ENCODE measurements at regions not wholly inside any gene's neighbourhood (a gene's known extent, or its start where the extent isn't known, plus 50 kb on each side); places are given as distances from the start of the nearest gene placed in this dataset.

DNA sequence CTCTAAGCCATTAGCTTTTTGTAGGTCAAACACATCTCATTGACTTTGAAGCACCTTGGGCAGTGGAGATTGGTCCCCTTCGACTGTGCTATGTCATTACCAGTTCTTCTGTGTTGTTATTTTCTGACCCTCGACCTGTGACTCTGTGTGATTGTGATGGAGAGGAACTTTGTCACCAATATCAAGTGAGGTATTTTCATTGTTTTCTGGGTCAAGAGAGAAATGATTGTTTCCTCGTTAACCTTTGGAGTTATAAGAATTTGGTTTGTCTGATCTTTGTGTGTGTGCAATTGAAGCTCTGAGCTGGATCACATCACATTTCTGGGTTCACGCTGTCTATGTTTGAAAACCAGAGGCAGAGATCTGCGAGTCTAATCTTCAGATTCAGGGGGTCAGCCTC lies 432.2 kb upstream of the KLF6 start:
- WGBS, 2 donors = 60 to 67% methylated on average over 5 of the region's 5 CpGs
- intact Hi-C loops (cut with DNase I) = no loop called here
- TF ChIP-seq, protein P1, sequence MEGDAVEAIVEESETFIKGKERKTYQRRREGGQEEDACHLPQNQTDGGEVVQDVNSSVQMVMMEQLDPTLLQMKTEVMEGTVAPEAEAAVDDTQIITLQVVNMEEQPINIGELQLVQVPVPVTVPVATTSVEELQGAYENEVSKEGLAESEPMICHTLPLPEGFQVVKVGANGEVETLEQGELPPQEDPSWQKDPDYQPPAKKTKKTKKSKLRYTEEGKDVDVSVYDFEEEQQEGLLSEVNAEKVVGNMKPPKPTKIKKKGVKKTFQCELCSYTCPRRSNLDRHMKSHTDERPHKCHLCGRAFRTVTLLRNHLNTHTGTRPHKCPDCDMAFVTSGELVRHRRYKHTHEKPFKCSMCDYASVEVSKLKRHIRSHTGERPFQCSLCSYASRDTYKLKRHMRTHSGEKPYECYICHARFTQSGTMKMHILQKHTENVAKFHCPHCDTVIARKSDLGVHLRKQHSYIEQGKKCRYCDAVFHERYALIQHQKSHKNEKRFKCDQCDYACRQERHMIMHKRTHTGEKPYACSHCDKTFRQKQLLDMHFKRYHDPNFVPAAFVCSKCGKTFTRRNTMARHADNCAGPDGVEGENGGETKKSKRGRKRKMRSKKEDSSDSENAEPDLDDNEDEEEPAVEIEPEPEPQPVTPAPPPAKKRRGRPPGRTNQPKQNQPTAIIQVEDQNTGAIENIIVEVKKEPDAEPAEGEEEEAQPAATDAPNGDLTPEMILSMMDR (IDR thresholded peaks at IDR 0.05) = no peak
- no peak for TF ChIP-seq POLR2A (IDR thresholded peaks at IDR 0.05)

DNA sequence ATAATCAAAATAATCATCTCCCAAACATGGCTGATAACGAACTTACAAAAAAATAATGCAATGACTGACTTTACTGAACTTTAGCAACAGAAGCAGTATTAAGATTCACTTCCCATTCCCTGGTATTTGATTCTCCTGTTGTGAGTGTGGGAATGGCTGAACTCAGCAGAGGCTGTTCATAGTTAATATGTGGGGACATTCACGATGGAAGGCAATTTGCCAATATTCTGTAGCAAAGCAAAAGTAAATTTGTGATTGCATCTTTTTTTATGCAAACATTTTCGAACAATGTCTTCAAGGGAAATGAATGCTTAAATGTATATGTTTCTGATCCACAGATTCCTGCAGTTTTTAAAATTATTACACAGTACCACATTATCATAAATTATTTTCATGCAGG lies 431.7 kb upstream of the KLF6 start:
- WGBS, 2 donors = 70 to 73% methylated on average over 3 of the region's 3 CpGs
- H3K4me3 ChIP-seq (replicated peaks in 1 of 3) = no peak overlapping the region
- no peak for DNase-seq
- no peaks in the 10 kb centered on the region for H3K9me3 ChIP-seq
- TF ChIP-seq, protein P1 (IDR thresholded peaks at IDR 0.05) = no peak
- TF ChIP-seq POLR2A (IDR thresholded peaks at IDR 0.05) = no peak
- H3K4me1 ChIP-seq = no peaks in the 10 kb centered on the region
- no peak overlapping the region for H3K27ac ChIP-seq
- intact Hi-C loops (cut with DNase I) = no loop called here
- H3K36me3 ChIP-seq = no peaks in the 10 kb centered on the region
- no peaks in the 10 kb centered on the region for H3K27me3 ChIP-seq

More for the DNA sequence above, 432.2 kb upstream of the KLF6 start:
- Histone ChIP-seq H3K4me1 (no peaks in the 10 kb centered on the region), H3K27ac (no peak overlapping the region), H3K36me3 (no peaks in the 10 kb centered on the region), H3K27me3 (no peaks in the 10 kb centered on the region), H3K9me3 (no peaks in the 10 kb centered on the region), H3K4me3 (replicated peaks in 1 of 3) (no peak overlapping the region)
- no peak for DNase-seq

DNA sequence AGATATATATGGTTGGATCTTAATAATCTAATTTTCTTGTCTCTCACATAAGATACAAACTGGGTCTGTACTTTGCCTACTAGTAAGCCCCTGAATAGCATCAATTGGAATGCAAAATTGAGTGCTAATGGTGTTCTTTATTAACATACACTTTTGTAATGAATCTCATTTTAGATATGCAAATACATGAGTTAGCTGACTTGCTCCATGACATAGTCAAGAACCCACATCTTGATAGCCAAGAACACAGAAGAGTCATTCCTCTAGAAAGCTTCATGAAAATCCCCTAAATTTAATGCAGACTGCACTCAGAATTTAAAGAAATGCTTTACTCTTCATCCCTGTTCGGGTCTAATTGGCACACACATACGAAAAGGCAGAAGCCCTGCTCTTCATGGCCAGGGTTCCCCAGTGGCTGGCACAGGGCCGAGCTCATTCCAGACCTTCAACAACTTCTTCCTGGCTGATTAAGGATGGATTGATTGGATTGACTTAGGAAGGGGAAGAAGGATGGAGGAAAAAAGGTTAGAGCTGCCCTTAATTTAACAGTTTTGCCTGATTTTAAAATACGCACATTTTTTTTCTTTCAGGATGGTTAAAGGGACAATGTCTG lies 431.1 kb upstream of the KLF6 start:
- DNase-seq = no peak
- WGBS, 2 donors = 76 to 79% methylated on average over 4 of the region's 4 CpGs
- TF ChIP-seq, protein P1 (IDR thresholded peaks at IDR 0.05) = no peak
- no peak for TF ChIP-seq POLR2A (IDR thresholded peaks at IDR 0.05)
- no peak overlapping the region for H3K4me3 ChIP-seq (replicated peaks in 1 of 3)
- H3K27ac ChIP-seq = no peak overlapping the region
- no peaks in the 10 kb centered on the region for H3K27me3 ChIP-seq
- H3K9me3 ChIP-seq = no peaks in the 10 kb centered on the region
- no peaks in the 10 kb centered on the region for H3K4me1 ChIP-seq
- intact Hi-C loops (cut with DNase I) = no loop called here
- H3K36me3 ChIP-seq = no peaks in the 10 kb centered on the region

DNA sequence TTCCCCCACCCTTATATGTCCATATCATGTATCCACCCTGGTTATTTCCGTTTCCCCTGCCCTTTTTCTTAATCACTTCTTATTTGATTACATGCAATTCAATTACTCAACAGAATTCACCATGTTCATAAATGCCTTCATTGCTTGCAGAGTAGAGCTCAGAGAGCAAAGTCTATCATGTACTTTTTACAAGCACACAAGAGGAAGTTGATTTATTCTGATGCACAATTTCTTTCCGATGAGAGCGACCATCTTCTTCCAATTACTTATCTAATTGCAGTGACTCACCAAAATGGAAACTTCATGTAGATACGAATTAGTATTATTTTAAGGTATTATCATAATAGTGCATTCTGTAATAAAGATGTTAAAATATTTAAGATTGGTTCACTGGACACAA lies 430.5 kb upstream of the KLF6 start:
- DNase-seq = no peak
- H3K27me3 ChIP-seq = no peaks in the 10 kb centered on the region
- H3K4me3 ChIP-seq (replicated peaks in 1 of 3) = no peak overlapping the region
- no peak for TF ChIP-seq POLR2A (IDR thresholded peaks at IDR 0.05)
- TF ChIP-seq, protein P1 (IDR thresholded peaks at IDR 0.05) = no peak
- WGBS, 2 donors = 91 to 94% methylated on average over 4 of the region's 4 CpGs
- H3K9me3 ChIP-seq = no peaks in the 10 kb centered on the region
- no peaks in the 10 kb centered on the region for H3K36me3 ChIP-seq
- H3K27ac ChIP-seq = no peak overlapping the region
- H3K4me1 ChIP-seq = no peaks in the 10 kb centered on the region
- intact Hi-C loops (cut with DNase I) = no loop called here

DNA sequence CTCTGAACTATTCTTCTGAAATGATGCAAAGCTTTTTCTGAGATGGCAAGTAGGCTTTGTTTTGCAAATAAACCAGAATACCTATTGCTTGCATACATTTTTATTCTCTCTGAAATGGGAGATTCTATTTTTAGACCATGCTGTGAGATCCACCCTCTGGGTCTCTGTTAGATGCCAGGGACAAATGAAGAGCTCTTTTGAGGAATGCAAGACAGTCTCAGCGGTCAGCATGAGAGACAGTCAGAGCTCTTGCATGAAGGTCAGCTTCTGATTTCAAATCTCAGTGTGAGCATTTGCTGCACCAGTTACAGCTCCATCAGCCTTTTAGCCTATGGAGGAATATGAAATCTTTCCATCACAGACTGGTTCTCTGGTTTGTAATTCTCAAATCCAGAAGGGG lies 429.9 kb upstream of the KLF6 start:
- DNase-seq = no peak

More for the DNA sequence above, 429.9 kb upstream of the KLF6 start:
- Histone ChIP-seq H3K27me3 (no peaks in the 10 kb centered on the region), H3K4me1 (no peaks in the 10 kb centered on the region), H3K36me3 (no peaks in the 10 kb centered on the region), H3K4me3 (replicated peaks in 1 of 3) (no peak overlapping the region), H3K27ac (no peak overlapping the region), H3K9me3 (no peaks in the 10 kb centered on the region)
- 76 to 79% methylated on average over 1 of the region's 1 CpG for WGBS, 2 donors
- no peak for TF ChIP-seq POLR2A (IDR thresholded peaks at IDR 0.05)
- TF ChIP-seq, protein P1 (IDR thresholded peaks at IDR 0.05) = no peak
- intact Hi-C loops (cut with DNase I) = no loop called here

Data from thyroid gland (tissue), 4 donors.